H1 (cell line): ENCODE measurements at regions not wholly inside any gene's neighbourhood (a gene's known extent, or its start where the extent isn't known, plus 50 kb on each side); places are given as distances from the start of the nearest gene placed in this dataset.

ENCODE experiments used
- CTCF ChIA-PET: fragments of 300-600 bp; sonication (Branson Sonifier 250); formaldehyde crosslinking; loops from one replicate; lab custom pipeline; 2021; ENCODE audit not compliant: partially characterized antibody; lab: Charles Lee
- POLR2A ChIA-PET: fragments of 300-600 bp; sonication (Branson Sonifier 250); formaldehyde crosslinking; loops from one replicate; lab custom pipeline; 2021; ENCODE audit warnings: inconsistent platforms; ENCODE audit not compliant: partially characterized antibody; lab: Charles Lee
- DNase-seq, 2 experiments: peaks; one replicate each; pipeline versions ENCODE4 v3.0.0 to v3.0.0-alpha.2; 2010 to 2022; ENCODE audit warnings: low spot score in 2 of 2, low read depth in 1 of 2, mixed read lengths in 1 of 2
- FAIRE-seq: peaks from 2 replicates; lab custom pipeline; 2011; peaks lifted over from hg19 to GRCh38; lab: Jason Lieb, UNC
- H2AFZ ChIP-seq: 2 replicates; pipeline ENCODE4 v1.8.1; 2012; ENCODE audit warnings: low read length, inconsistent platforms
- H2AK5ac ChIP-seq: 2 replicates; pipeline ENCODE4 v1.6.1; 2013; ENCODE audit warnings: low read depth, low read length
- H2BK120ac ChIP-seq: replicated peaks from 2 replicates; pipeline ENCODE3; 2013; ENCODE audit warnings: low read depth, low read length, inconsistent platforms
- H2BK12ac ChIP-seq: 2 replicates; pipeline ENCODE4 v1.6.1; 2013; ENCODE audit warnings: low read depth, low read length
- H2BK15ac ChIP-seq: 2 replicates; pipeline ENCODE4 v1.6.1; 2013; ENCODE audit warnings: low read length
- H2BK20ac ChIP-seq: 2 replicates; pipeline ENCODE4 v1.6.1; 2013; ENCODE audit warnings: low read length
- H2BK5ac ChIP-seq: 2 replicates; pipeline ENCODE4 v1.6.1; 2013; ENCODE audit warnings: low read depth, low read length
- H3K14ac ChIP-seq: 2 replicates; pipeline ENCODE4 v1.6.1; 2013; ENCODE audit warnings: inconsistent platforms; ENCODE audit not compliant: insufficient read length
- H3K18ac ChIP-seq: 2 replicates; pipeline ENCODE4 v1.6.1; 2013; ENCODE audit warnings: low read length; ENCODE audit errors: extremely low read depth
- H3K23ac ChIP-seq: 2 replicates; pipeline ENCODE4 v1.6.1; 2013; ENCODE audit warnings: inconsistent platforms; ENCODE audit not compliant: insufficient read length
- H3K23me2 ChIP-seq: 2 replicates; pipeline ENCODE4 v1.6.1; 2013; ENCODE audit warnings: low read depth, low read length
- H3K27ac ChIP-seq: 2 replicates; pipeline ENCODE4 v1.6.1; 2011; ENCODE audit warnings: low read depth, low read length, inconsistent platforms
- H3K27me3 ChIP-seq, 4 experiments: replicated peaks in 1 of 4; 1 replicate in 1 of 4; 2 replicates in 3 of 4; pipeline versions ENCODE4 v1.6.1 to v1.8.1; 2011 to 2013; ENCODE audit warnings: low read length in 3 of 4, mild to moderate bottlenecking in 3 of 4, inconsistent platforms in 2 of 4, mixed read lengths in 2 of 4, moderate library complexity in 1 of 4; ENCODE audit not compliant: control insufficient read depth in 3 of 4, insufficient read depth in 3 of 4; ENCODE audit errors: extremely low read depth in 1 of 4
- H3K36me3 ChIP-seq, 4 experiments: 2 replicates each; pipeline versions ENCODE4 v1.6.1 to v1.8.1; 2011 to 2013; ENCODE audit warnings: mild to moderate bottlenecking in 4 of 4, low read length in 3 of 4, moderate library complexity in 2 of 4, control low read depth in 1 of 4, inconsistent platforms in 1 of 4; ENCODE audit not compliant: insufficient read depth in 4 of 4, control insufficient read depth in 2 of 4
- H3K4ac ChIP-seq: replicated peaks from 2 replicates; pipeline ENCODE3; 2013; ENCODE audit warnings: low read length, low read depth, mixed read lengths, inconsistent platforms; ENCODE audit not compliant: insufficient read length
- H3K4me1 ChIP-seq, 4 experiments: replicated peaks in 1 of 4; 1 replicate in 1 of 4; 2 replicates in 3 of 4; pipeline versions ENCODE4 v1.6.1 to v1.8.1; 2011 to 2013; ENCODE audit warnings: low read length in 3 of 4, inconsistent platforms in 2 of 4, mixed read lengths in 1 of 4; ENCODE audit not compliant: insufficient read depth in 4 of 4, control insufficient read depth in 3 of 4
- H3K4me2 ChIP-seq, 2 experiments: 2 replicates each; pipeline versions ENCODE4 v1.6.1 to v1.8.1; 2011 to 2013; ENCODE audit warnings: low read depth in 2 of 2, low read length in 2 of 2, control low read depth in 1 of 2, inconsistent platforms in 1 of 2, mild to moderate bottlenecking in 1 of 2; ENCODE audit not compliant: insufficient read depth in 1 of 2
- H3K4me3 ChIP-seq, 4 experiments: fragments of 200-600, 300-600 bp in 1 of 4; sonication (generic), shearing (Covaris generic), sonication (Bioruptor Twin) in 1 of 4; 2 replicates each; pipeline versions ENCODE4 v1.5.1 to v1.8.1; 2011 to 2016; ENCODE audit warnings: low read length in 4 of 4, low read depth in 3 of 4, control low read depth in 2 of 4, inconsistent platforms in 2 of 4, mild to moderate bottlenecking in 2 of 4, mixed read lengths in 1 of 4, moderate library complexity in 1 of 4; ENCODE audit not compliant: insufficient read depth in 2 of 4; ENCODE audit errors: extremely low read depth in 1 of 4
- H3K56ac ChIP-seq: replicated peaks from 2 replicates; pipeline ENCODE3; 2013; ENCODE audit warnings: low read depth, mild to moderate bottlenecking, mixed read lengths, low read length, inconsistent platforms; ENCODE audit not compliant: insufficient read length
- H3K79me1 ChIP-seq: 2 replicates; pipeline ENCODE4 v1.6.1; 2013; ENCODE audit warnings: low read depth, low read length, control low read depth
- H3K79me2 ChIP-seq, 2 experiments: 2 replicates each; pipeline versions ENCODE4 v1.6.1 to v1.8.1; 2012 to 2013; ENCODE audit warnings: low read length in 2 of 2, mild to moderate bottlenecking in 2 of 2, inconsistent platforms in 1 of 2; ENCODE audit not compliant: insufficient read depth in 2 of 2, control insufficient read depth in 1 of 2
- H3K9ac ChIP-seq, 4 experiments: replicated peaks in 1 of 4; 1 replicate in 1 of 4; 2 replicates in 3 of 4; pipeline versions ENCODE4 v1.6.1 to v1.8.1; 2011 to 2013; ENCODE audit warnings: low read depth in 3 of 4, low read length in 3 of 4, control low read depth in 2 of 4, mild to moderate bottlenecking in 2 of 4, moderate library complexity in 2 of 4, inconsistent platforms in 1 of 4; ENCODE audit errors: extremely low read depth in 1 of 4
- H3K9me3 ChIP-seq, 2 experiments: 2 replicates each; pipeline versions ENCODE4 v1.6.1 to v1.8.1; 2012 to 2013; ENCODE audit warnings: mild to moderate bottlenecking in 2 of 2, moderate library complexity in 2 of 2, control low read depth in 1 of 2, inconsistent platforms in 1 of 2, low read depth in 1 of 2, low read length in 1 of 2, mixed read lengths in 1 of 2; ENCODE audit not compliant: insufficient read depth in 2 of 2
- H4K20me1 ChIP-seq, 2 experiments: replicated peaks in 1 of 2; 2 replicates each; pipeline versions ENCODE3 to v1.8.1; 2011 to 2013; ENCODE audit warnings: inconsistent platforms in 2 of 2, low read length in 2 of 2, mild to moderate bottlenecking in 1 of 2; ENCODE audit not compliant: insufficient read depth in 2 of 2, control insufficient read depth in 1 of 2
- H4K5ac ChIP-seq: 2 replicates; pipeline ENCODE4 v1.6.1; 2013; ENCODE audit warnings: low read length, low read depth, mixed read lengths, inconsistent platforms; ENCODE audit not compliant: insufficient read length
- H4K8ac ChIP-seq: 2 replicates; pipeline ENCODE4 v1.8.0; 2013; ENCODE audit warnings: mild to moderate bottlenecking, moderate library complexity, low read length, inconsistent platforms; ENCODE audit not compliant: insufficient read depth; ENCODE audit errors: extremely low read depth
- H4K91ac ChIP-seq: replicated peaks from 2 replicates; pipeline ENCODE3; 2013; ENCODE audit warnings: low read length, mixed read lengths, inconsistent platforms; ENCODE audit not compliant: insufficient read length
- CEBPB ChIP-seq: IDR thresholded peaks from 2 replicates; pipeline ENCODE4 v1.6.1; 2012; ENCODE audit warnings: low read depth, low read length
- GABPA ChIP-seq: IDR thresholded peaks from 2 replicates; pipeline ENCODE4 v1.6.1; 2011; ENCODE audit warnings: mild to moderate bottlenecking, low read length, moderate library complexity, borderline replicate concordance; ENCODE audit not compliant: insufficient read depth
- KDM1A ChIP-seq: fragments of 200-600, 300-600 bp; sonication (generic); IDR thresholded peaks from 2 replicates; pipeline ENCODE4 v1.7.1; 2016; ENCODE audit warnings: mild to moderate bottlenecking, low read length, borderline replicate concordance
- RXRA ChIP-seq: IDR thresholded peaks from 2 replicates; pipeline ENCODE4 v1.6.1; 2011; ENCODE audit warnings: low read depth, mild to moderate bottlenecking, low read length, moderate library complexity; ENCODE audit not compliant: insufficient read depth
- SUZ12 ChIP-seq: fragments of 200-600 bp; sonication (generic); IDR thresholded peaks from 2 replicates; pipeline ENCODE4 v1.6.1; 2012; ENCODE audit warnings: mild to moderate bottlenecking, inconsistent platforms, low read length, moderate library complexity, mixed read lengths
- TAF1 ChIP-seq: IDR thresholded peaks from 2 replicates; pipeline ENCODE4 v1.6.1; 2011; ENCODE audit warnings: mild to moderate bottlenecking, low read depth, low read length
- WGBS, 2 experiments: shearing (Covaris generic) in 1 of 2; methylation state at CpG; one replicate each; pipeline versions ENCODE4 v1.1.6 to v1.1.7; 2013 to 2015; ENCODE audit warnings: low lambda C conversion rate in 2 of 2, mixed read lengths in 2 of 2, inconsistent platforms in 1 of 2, low coverage in 1 of 2, missing lambda C conversion rate in 1 of 2; ENCODE audit not compliant: insufficient replicate concordance in 2 of 2, insufficient coverage in 1 of 2, insufficient read length in 1 of 2; ENCODE audit errors: extremely low coverage in 1 of 2, missing lambda C conversion rate in 1 of 2; 5-methylcytosine and 5-hydroxymethylcytosine counted together
- TF ChIP-seq, protein P1 (sequence below): IDR thresholded peaks from 2 replicates; pipeline ENCODE4 v1.6.1; 2012; ENCODE audit warnings: low read length, inconsistent platforms

DNA sequence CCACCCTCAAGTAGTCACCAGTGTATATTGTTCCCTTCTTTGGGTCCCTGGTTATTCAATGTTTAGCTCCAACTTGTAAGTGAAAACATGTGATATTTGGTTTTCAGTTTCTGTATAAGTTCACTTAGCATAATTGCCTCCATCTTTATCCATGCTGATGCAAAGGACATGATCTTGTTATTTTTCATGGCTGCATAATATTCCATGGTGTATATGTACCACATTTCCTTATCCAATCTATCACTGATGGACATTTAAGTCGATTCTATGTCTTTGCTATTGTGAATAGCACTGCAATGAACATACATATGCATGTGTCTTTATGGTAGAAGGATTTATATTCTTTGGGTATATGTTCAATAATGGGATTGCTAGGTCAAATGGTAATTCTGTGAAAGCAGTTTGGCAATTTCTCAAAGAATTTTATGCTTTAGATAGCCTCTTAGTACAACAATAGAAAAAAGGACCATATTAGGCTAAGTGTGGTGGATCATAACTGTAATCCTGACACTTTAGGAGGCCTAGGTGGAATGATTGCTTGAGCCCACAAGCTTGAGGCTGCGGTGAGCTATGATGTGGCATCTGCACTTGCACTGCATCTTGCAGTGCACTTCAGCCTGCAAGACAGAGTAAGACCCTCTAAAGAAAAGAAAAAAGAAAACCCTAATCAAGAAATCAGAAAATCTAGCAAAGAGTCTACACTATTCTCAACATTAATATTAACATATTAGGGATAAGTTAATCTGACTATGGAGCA, 468.5 kb upstream of the FAT3 start:
- Histone ChIP-seq H3K36me3 (no peaks in the 10 kb centered on the region), H3K23me2 (no peaks in the 10 kb centered on the region), H3K9ac (no peak overlapping the region), H3K4ac (no peak overlapping the region), H3K79me2 (no peaks in the 10 kb centered on the region), H3K79me1 (no peaks in the 10 kb centered on the region), H3K27ac (no peak overlapping the region), H2BK120ac (no peak overlapping the region), H4K20me1 (no peaks in the 10 kb centered on the region), H3K23ac (no peak overlapping the region), H2AK5ac (no peak overlapping the region), H4K8ac (no peak overlapping the region), H2BK20ac (no peak overlapping the region), H2BK15ac (no peak overlapping the region), H4K5ac (no peak overlapping the region), H2AFZ (no peak overlapping the region), H3K4me3 (no peak overlapping the region), H3K4me2 (no peak overlapping the region), H2BK12ac (no peak overlapping the region), H4K91ac (no peak overlapping the region), H3K56ac (no peak overlapping the region), H3K9me3 (peaks cover 0 to 4% of the 10 kb centered on the region in 2 experiments; a peak in 1 of 4 replicates), H3K27me3 (no peaks in the 10 kb centered on the region), H3K14ac (no peak overlapping the region), H3K18ac (no peak overlapping the region), H3K4me1 (no peaks in the 10 kb centered on the region), H2BK5ac (no peak overlapping the region)
- no peak for TF ChIP-seq TAF1
- no peak for TF ChIP-seq SUZ12
- no peak for TF ChIP-seq GABPA
- TF ChIP-seq KDM1A = 0 out of 2 replicates have a peak, but pooled peaks have one; percentile 36
- no peak for TF ChIP-seq RXRA
- TF ChIP-seq, protein P1, sequence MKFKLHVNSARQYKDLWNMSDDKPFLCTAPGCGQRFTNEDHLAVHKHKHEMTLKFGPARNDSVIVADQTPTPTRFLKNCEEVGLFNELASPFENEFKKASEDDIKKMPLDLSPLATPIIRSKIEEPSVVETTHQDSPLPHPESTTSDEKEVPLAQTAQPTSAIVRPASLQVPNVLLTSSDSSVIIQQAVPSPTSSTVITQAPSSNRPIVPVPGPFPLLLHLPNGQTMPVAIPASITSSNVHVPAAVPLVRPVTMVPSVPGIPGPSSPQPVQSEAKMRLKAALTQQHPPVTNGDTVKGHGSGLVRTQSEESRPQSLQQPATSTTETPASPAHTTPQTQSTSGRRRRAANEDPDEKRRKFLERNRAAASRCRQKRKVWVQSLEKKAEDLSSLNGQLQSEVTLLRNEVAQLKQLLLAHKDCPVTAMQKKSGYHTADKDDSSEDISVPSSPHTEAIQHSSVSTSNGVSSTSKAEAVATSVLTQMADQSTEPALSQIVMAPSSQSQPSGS = no peak
- TF ChIP-seq CEBPB = no peak
- ChIA-PET POLR2A (interaction anchor here (0.9 kb wide), 1 partner anchor 539 kb away, joined by 3 read pairs; no protein-coding TSS in a partner anchor), CTCF (no interaction called here)
- no peak for DNase-seq
- WGBS, 2 experiments = 85% methylated on average over 2 of the region's 2 CpGs; no CpG with 5 or more reads in 1 of the 2 experiments
- peak; percentile 50 for FAIRE-seq
